Endothelial cell of umbilical vein (primary cell): ENCODE measurements at regions not wholly inside any gene's neighbourhood (a gene's known extent, or its start where the extent isn't known, plus 50 kb on each side); places are given as distances from the start of the nearest gene placed in this dataset.

Experiments used
- BruUV-seq: library from RNA; stranded (reverse); fragments of 400-500 nt; replicated peaks from 2 replicates; lab custom pipeline; 2021; lab: Mats Ljungman, UMichigan
- CTCF ChIA-PET: fragments of 300-600, 350-600 bp; sonication (Branson Sonifier 250); formaldehyde crosslinking; loops from one replicate; lab custom pipeline; 2021; ENCODE audit warnings: antibody characterized with exemption, inconsistent platforms; lab: Charles Lee
- POLR2A ChIA-PET: fragments of 300-600, 350-600 bp; sonication (Branson Sonifier 250); formaldehyde crosslinking; loops from one replicate; lab custom pipeline; 2021; ENCODE audit warnings: antibody characterized with exemption, inconsistent platforms; lab: Charles Lee
- DNase-seq: peaks from one replicate; pipeline ENCODE4 v3.0.0-alpha.2; 2011; ENCODE audit warnings: low read depth, low spot score
- FAIRE-seq: peaks from 2 replicates; lab custom pipeline; 2011; peaks lifted over from hg19 to GRCh38; lab: Jason Lieb, UNC
- H2AFZ ChIP-seq: 2 replicates; pipeline ENCODE4 v1.6.0; 2012; ENCODE audit warnings: low read depth, low read length, control low read depth, inconsistent platforms
- H3K27ac ChIP-seq: 2 replicates; pipeline ENCODE4 v1.5.1; 2011; ENCODE audit warnings: low read depth, mild to moderate bottlenecking, control low read depth, low read length, moderate library complexity; ENCODE audit not compliant: insufficient read depth
- H3K27me3 ChIP-seq, 2 experiments: 2 replicates each; pipeline versions ENCODE4 v1.6.0 to v1.6.1; 2011; ENCODE audit warnings: low read length in 2 of 2, mixed read lengths in 1 of 2; ENCODE audit not compliant: control insufficient read depth in 2 of 2, insufficient read depth in 2 of 2
- H3K36me3 ChIP-seq, 2 experiments: 2 replicates in 1 of 2; 3 replicates in 1 of 2; pipeline ENCODE4 v1.5.1; 2011; ENCODE audit warnings: low read length in 2 of 2, mild to moderate bottlenecking in 1 of 2, moderate library complexity in 1 of 2; ENCODE audit not compliant: control insufficient read depth in 2 of 2, insufficient read depth in 2 of 2; ENCODE audit errors: extremely low read depth in 1 of 2
- H3K4me1 ChIP-seq: 3 replicates; pipeline ENCODE4 v1.5.1; 2011; ENCODE audit warnings: mild to moderate bottlenecking, low read length; ENCODE audit not compliant: control insufficient read depth, insufficient read depth; ENCODE audit errors: extremely low read depth
- H3K4me2 ChIP-seq: 2 replicates; pipeline ENCODE4 v1.6.1; 2011; ENCODE audit warnings: low read length, control low read depth, mixed read lengths; ENCODE audit not compliant: insufficient read depth
- H3K4me3 ChIP-seq, 3 experiments: fragments of 200-600 bp in 1 of 3; sonication (generic), shearing (Covaris generic) in 1 of 3; replicated peaks in 1 of 3; 2 replicates each; pipeline ENCODE4 v1.5.1; 2011 to 2016; ENCODE audit warnings: control low read depth in 3 of 3, low read length in 3 of 3, mild to moderate bottlenecking in 2 of 3, inconsistent platforms in 1 of 3, low read depth in 1 of 3, moderate library complexity in 1 of 3; ENCODE audit not compliant: insufficient read depth in 1 of 3
- H3K79me2 ChIP-seq: 2 replicates; pipeline ENCODE4 v1.6.0; 2012; ENCODE audit warnings: low read length, inconsistent platforms; ENCODE audit not compliant: control insufficient read depth, insufficient read depth
- H3K9ac ChIP-seq: replicated peaks from 2 replicates; pipeline ENCODE3; 2011; ENCODE audit warnings: low read length, control low read depth; ENCODE audit not compliant: insufficient read depth; ENCODE audit errors: extremely low read depth
- H3K9me1 ChIP-seq: replicated peaks from 3 replicates; pipeline ENCODE4 v1.6.0; 2011; ENCODE audit warnings: mild to moderate bottlenecking, low read length; ENCODE audit not compliant: control insufficient read depth, insufficient read depth; ENCODE audit errors: extremely low read depth
- H3K9me3 ChIP-seq: replicated peaks from 2 replicates; pipeline ENCODE4 v1.5.1; 2012; ENCODE audit warnings: low read length, inconsistent platforms; ENCODE audit not compliant: control insufficient read depth, insufficient read depth
- H4K20me1 ChIP-seq: replicated peaks from 2 replicates; pipeline ENCODE3; 2011; ENCODE audit warnings: mild to moderate bottlenecking, low read length; ENCODE audit not compliant: control insufficient read depth, insufficient read depth; ENCODE audit errors: extremely low read depth
- CTCF ChIP-seq, 2 donors: IDR thresholded peaks; 1 replicate in 1 of 2; 2 replicates in 1 of 2; pipeline ENCODE4 v1.5.1; 2011; ENCODE audit warnings: low read length in 2 of 2, mild to moderate bottlenecking in 2 of 2, moderate library complexity in 2 of 2, control low read depth in 1 of 2, inconsistent platforms in 1 of 2, low read depth in 1 of 2; ENCODE audit not compliant: insufficient read depth in 1 of 2; ENCODE audit errors: extremely low read depth in 1 of 2
- EZH2 ChIP-seq: IDR thresholded peaks from 2 replicates; pipeline ENCODE4 v1.6.1; 2012; ENCODE audit warnings: borderline replicate concordance, low read depth, mild to moderate bottlenecking, moderate library complexity, low read length, inconsistent platforms; ENCODE audit not compliant: severe bottlenecking
- FOS ChIP-seq: IDR thresholded peaks from 2 replicates; pipeline ENCODE4 v1.6.1; 2011; ENCODE audit warnings: mild to moderate bottlenecking, low read length, moderate library complexity, borderline replicate concordance; ENCODE audit not compliant: insufficient read depth
- GATA2 ChIP-seq: IDR thresholded peaks from 2 replicates; pipeline ENCODE4 v1.7.0; 2011; ENCODE audit warnings: low read depth, mild to moderate bottlenecking, moderate library complexity, mixed read lengths, low read length; ENCODE audit not compliant: insufficient read length, insufficient read depth
- JUN ChIP-seq: IDR thresholded peaks from 2 replicates; pipeline ENCODE4 v1.6.1; 2011; ENCODE audit warnings: borderline replicate concordance, low read depth; ENCODE audit not compliant: insufficient read length, insufficient read depth
- MYC ChIP-seq: IDR thresholded peaks from one replicate; pipeline ENCODE4 v1.6.1; 2011; ENCODE audit warnings: mild to moderate bottlenecking, low read depth, low read length
- POLR2A ChIP-seq: IDR thresholded peaks from 2 replicates; pipeline ENCODE4 v1.6.1; 2012; ENCODE audit warnings: low read depth, mild to moderate bottlenecking, control low read depth, low read length
- POLR2AphosphoS5 ChIP-seq: IDR thresholded peaks from 2 replicates; pipeline ENCODE4 v1.6.1; 2012; ENCODE audit warnings: low read depth, mild to moderate bottlenecking, control low read depth, low read length, moderate library complexity; ENCODE audit not compliant: insufficient read depth
- dilution Hi-C: fragments of 300-500 bp; cut with MboI; formaldehyde crosslinking; loops from one replicate; pipeline ENCODE4 v1.15.0; 2019; ENCODE audit warnings: low sequenced_read_pairs; ENCODE audit not compliant: extremely low pct_ligation_motif_present
- intact Hi-C: fragments of 100-400 bp; cut with micrococcal nuclease; formaldehyde crosslinking; loops from one replicate; pipeline ENCODE4 v1.10.0; 2022
- TF ChIP-seq, protein P1 (sequence below): IDR thresholded peaks from 2 replicates; pipeline ENCODE4 v1.6.1; 2011; ENCODE audit not compliant: insufficient read depth, insufficient read length

DNA sequence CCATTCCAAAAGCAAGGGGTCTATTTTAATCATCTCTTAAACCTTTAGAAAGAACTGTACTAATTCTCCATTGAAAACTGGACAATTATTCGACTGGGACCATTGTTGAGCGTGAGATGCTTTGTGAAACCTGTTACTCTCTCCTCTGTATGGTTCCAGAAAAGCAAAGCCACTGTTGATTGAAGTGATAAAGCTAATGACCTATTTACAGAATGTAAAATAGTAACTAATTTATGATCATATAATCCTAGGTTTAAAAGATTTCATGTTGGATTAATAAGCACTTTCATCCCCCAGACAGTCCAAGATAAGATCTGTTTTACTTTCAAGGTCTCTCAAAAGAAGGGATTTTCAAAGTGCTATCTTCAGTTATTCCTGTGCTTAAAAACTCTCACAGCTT is 614.5 kb downstream of the TMA16 start:
- H3K9me1 ChIP-seq = no peaks in the 10 kb centered on the region
- CTCF ChIA-PET = no interaction called here
- no peaks in the 10 kb centered on the region for H3K9me3 ChIP-seq
- no peak overlapping the region for H2AFZ ChIP-seq
- no peaks in the 10 kb centered on the region for H3K36me3 ChIP-seq
- intact Hi-C loops (no loop called here), dilution Hi-C loops (no loop called here)
- H3K27me3 ChIP-seq = no peaks in the 10 kb centered on the region
- TF ChIP-seq GATA2 (no peak), POLR2A (no peak)
- H3K9ac ChIP-seq = no peak overlapping the region
- BruUV-seq = no TSS peak
- no peak overlapping the region for H3K4me3 ChIP-seq
- H3K4me1 ChIP-seq = no peaks in the 10 kb centered on the region
- no peak for DNase-seq
- no peak overlapping the region for H3K27ac ChIP-seq
- no peak overlapping the region for H3K4me2 ChIP-seq
- H4K20me1 ChIP-seq = no peaks in the 10 kb centered on the region
- POLR2A ChIA-PET = no interaction called here
- H3K79me2 ChIP-seq = no peaks in the 10 kb centered on the region
- no peak for FAIRE-seq

- no peak overlapping the region for H3K4me2 ChIP-seq
- H3K4me1 ChIP-seq = no peaks in the 10 kb centered on the region
- H3K27me3 ChIP-seq = no peaks in the 10 kb centered on the region
- H3K9me1 ChIP-seq = no peaks in the 10 kb centered on the region
- H3K9ac ChIP-seq = no peak overlapping the region
- no peak for DNase-seq
- ChIA-PET CTCF (no interaction called here), POLR2A (no interaction called here)
- no peak overlapping the region for H3K4me3 ChIP-seq
- no peaks in the 10 kb centered on the region for H3K36me3 ChIP-seq
- dilution Hi-C loops (no loop called here), intact Hi-C loops (no loop called here)
- no peak for FAIRE-seq
- H4K20me1 ChIP-seq = no peaks in the 10 kb centered on the region
- no peaks in the 10 kb centered on the region for H3K9me3 ChIP-seq
- no peak overlapping the region for H3K27ac ChIP-seq
- no TSS peak for BruUV-seq
- TF ChIP-seq EZH2 = no peak
- TF ChIP-seq JUN = no peak
- TF ChIP-seq FOS = no peak
- TF ChIP-seq MYC = no peak
- no peak for TF ChIP-seq POLR2A
- TF ChIP-seq CTCF (IDR thresholded peaks at IDR 0.05; ENCODE audit: extremely low read depth in 1 of 2, insufficient read depth in 1 of 2, low read depth in 1 of 2, low read length in 2 of 2) = no peak
- TF ChIP-seq, protein P1, sequence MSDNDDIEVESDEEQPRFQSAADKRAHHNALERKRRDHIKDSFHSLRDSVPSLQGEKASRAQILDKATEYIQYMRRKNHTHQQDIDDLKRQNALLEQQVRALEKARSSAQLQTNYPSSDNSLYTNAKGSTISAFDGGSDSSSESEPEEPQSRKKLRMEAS = no peak
- TF ChIP-seq POLR2AphosphoS5 = no peak
- TF ChIP-seq GATA2 = no peak
- H3K79me2 ChIP-seq = no peaks in the 10 kb centered on the region
- no peak overlapping the region for H2AFZ ChIP-seq
Observed at GRCh38 chr4:164109503-164109902, 615.0 kb downstream of the TMA16 start.
